H54 (cell line): ENCODE measurements at regions not wholly inside any gene's neighbourhood (a gene's known extent, or its start where the extent isn't known, plus 50 kb on each side); places are given as distances from the start of the nearest gene placed in this dataset.
A peak's percentile ranks its signal among the peaks of the same experiment; 100 is the strongest.
"Not testable (repeated sequence)": the region's sequence is repeated elsewhere in the genome, so short reads cannot be mapped to it uniquely, and the experiment has no call there.

Source experiments
- DNase-seq: peaks from one replicate; pipeline ENCODE4 v3.0.0; 2011; ENCODE audit warnings: low spot score, mixed read lengths; ENCODE audit not compliant: insufficient read length
- FAIRE-seq: peaks from 3 replicates; lab custom pipeline; 2011; peaks lifted over from hg19 to GRCh38; lab: Jason Lieb, UNC
- POLR2A ChIP-seq: IDR thresholded peaks from 2 replicates; pipeline ENCODE4 v1.6.1; 2011; ENCODE audit warnings: low read depth, mild to moderate bottlenecking, low read length

GRCh38 chr1:115445090-115445489 is 107.0 kb upstream of the NGF start:
- FAIRE-seq (no peak), DNase-seq (no peak)
- TF ChIP-seq POLR2A: no peak

GRCh38 chr1:115440733-115441132 is 102.7 kb upstream of the NGF start:
- DNase-seq: no peak
- FAIRE-seq: no peak
- no peak for TF ChIP-seq POLR2A

GRCh38 chr1:115439520-115439919 is 101.5 kb upstream of the NGF start:
- not testable (repeated sequence) for DNase-seq, FAIRE-seq

GRCh38 chr1:115437196-115437595 is 99.1 kb upstream of the NGF start:
- TF ChIP-seq POLR2A: no peak
- no peak for DNase-seq
- FAIRE-seq: no peak

- DNase-seq (no peak), FAIRE-seq (no peak)
- TF ChIP-seq POLR2A: no peak
Measured at GRCh38 chr1:115436596-115436995, 98.5 kb upstream of the NGF start.

GRCh38 chr1:115433483-115433882 is 95.4 kb upstream of the NGF start:
- DNase-seq (no peak), FAIRE-seq (no peak)
- TF ChIP-seq POLR2A: no peak

- DNase-seq (no peak), FAIRE-seq (no peak)
- TF ChIP-seq POLR2A: no peak
Measured at GRCh38 chr1:115432061-115432460, 94.0 kb upstream of the NGF start.

GRCh38 chr1:115430441-115431158 is 92.6 kb upstream of the NGF start:
- DNase-seq: peak; percentile 42

GRCh38 chr1:115429884-115430283 is 91.8 kb upstream of the NGF start:
- no peak for DNase-seq
- no peak for TF ChIP-seq POLR2A
- no peak for FAIRE-seq

More at GRCh38 chr1:115430441-115431158, 92.6 kb upstream of the NGF start:
- no peak for TF ChIP-seq POLR2A
- FAIRE-seq: peak; percentile 78

GRCh38 chr1:115429241-115429640 is 91.2 kb upstream of the NGF start:
- no peak for TF ChIP-seq POLR2A
- DNase-seq (no peak), FAIRE-seq (no peak)

GRCh38 chr1:115428676-115429075 is 90.6 kb upstream of the NGF start:
- FAIRE-seq (no peak), DNase-seq (no peak)
- TF ChIP-seq POLR2A: no peak

GRCh38 chr1:115428256-115428655 is 90.2 kb upstream of the NGF start:
- TF ChIP-seq POLR2A: no peak
- no peak for FAIRE-seq
- no peak for DNase-seq

GRCh38 chr1:115426956-115427355 is 88.9 kb upstream of the NGF start:
- DNase-seq (no peak), FAIRE-seq (no peak)
- TF ChIP-seq POLR2A: no peak

GRCh38 chr1:115426231-115426771 is 88.3 kb upstream of the NGF start:
- TF ChIP-seq POLR2A: no peak
- peak; percentile 89 for FAIRE-seq
- peak; percentile 44 for DNase-seq

GRCh38 chr1:115425442-115425841 is 87.4 kb upstream of the NGF start:
- no peak for FAIRE-seq

GRCh38 chr1:115423776-115424175 is 85.7 kb upstream of the NGF start:
- FAIRE-seq (no peak), DNase-seq (no peak)
- TF ChIP-seq POLR2A: no peak

More at GRCh38 chr1:115425442-115425841, 87.4 kb upstream of the NGF start:
- TF ChIP-seq POLR2A: no peak
- DNase-seq: no peak
